Spleen (tissue), 7 donors: ENCODE measurements at regions not wholly inside any gene's neighbourhood (a gene's known extent, or its start where the extent isn't known, plus 50 kb on each side); places are given as distances from the start of the nearest gene placed in this dataset.
"Not testable (repeated sequence)": the region's sequence is repeated elsewhere in the genome, so short reads cannot be mapped to it uniquely, and the experiment has no call there.

Experiments
- CTCF ChIP-seq, 11 experiments: fragments of 200-600 bp in 7 of 11; fragments of 450-650 bp in 4 of 11; sonication (generic) in 4 of 11; IDR thresholded peaks in 8 of 11; conservative IDR thresholded peaks in 3 of 11; 1 replicate in 7 of 11; 2 replicates in 4 of 11; pipeline versions ENCODE4 v1.4.0 to v1.8.0; 2016 to 2021; ENCODE audit warnings: antibody characterized with exemption in 11 of 11, inconsistent platforms in 4 of 11, mild to moderate bottlenecking in 1 of 11
- POLR2A ChIP-seq, 3 donors: fragments of 450-650 bp; IDR thresholded peaks; one replicate each; pipeline ENCODE4 v1.5.1; 2017; ENCODE audit warnings: antibody characterized with exemption in 3 of 3, mild to moderate bottlenecking in 1 of 3
- POLR2AphosphoS5 ChIP-seq, 3 donors: sonication (generic); formaldehyde crosslinking; IDR thresholded peaks; one replicate each; pipeline ENCODE4 v1.5.1; 2017; ENCODE audit warnings: antibody characterized with exemption in 3 of 3
- donor health status: DM: no; HTN: no; CAD: no; lungs with moderate emphysema.
- donor health status: DM: no; HTN: no; CAD: no.
- donor health status: DM: no; HTN: no; CAD: no.

GRCh38 chr16:7769091-7769490 lies 436.4 kb downstream of the RBFOX1 start:
- TF ChIP-seq CTCF (IDR thresholded peaks at IDR 0.05 in 8 of 11, conservative IDR thresholded peaks at IDR 0.05 in 3 of 11); POLR2AphosphoS5 (IDR thresholded peaks at IDR 0.05); POLR2A (IDR thresholded peaks at IDR 0.05): not testable (repeated sequence)
